B cell (primary cell): ENCODE measurements at regions not wholly inside any gene's neighbourhood (a gene's known extent, or its start where the extent isn't known, plus 50 kb on each side); places are given as distances from the start of the nearest gene placed in this dataset.

Experiments used
- ATAC-seq: fragments of 200-7000 bp; cut with Tn5 transposase; one replicate; pipeline ENCODE4 v1.10.0; 2021; ENCODE audit warnings: low read depth, mild to moderate bottlenecking, moderate number of reproducible peaks, moderate library complexity
- CTCF ChIA-PET: fragments of 350-600 bp; sonication (Branson Sonifier 250); formaldehyde crosslinking; loops from one replicate; lab custom pipeline; 2021; ENCODE audit warnings: antibody characterized with exemption, inconsistent platforms; lab: Charles Lee
- POLR2A ChIA-PET: fragments of 350-600 bp; sonication (Branson Sonifier 250); formaldehyde crosslinking; loops from one replicate; lab custom pipeline; 2021; ENCODE audit warnings: antibody characterized with exemption; lab: Charles Lee
- DNase-seq: peaks from one replicate; pipeline ENCODE4 v3.0.0; 2013
- H2AFZ ChIP-seq: 2 replicates; pipeline ENCODE4 v1.6.1; 2012; ENCODE audit warnings: mild to moderate bottlenecking, low read depth, low read length; ENCODE audit not compliant: insufficient read depth, poor library complexity, severe bottlenecking
- H3K27ac ChIP-seq, 2 donors: 1 replicate in 1 of 2; 2 replicates in 1 of 2; pipeline ENCODE4 v1.5.1; 2012 to 2013; ENCODE audit warnings: low read length in 2 of 2, mild to moderate bottlenecking in 2 of 2, moderate library complexity in 1 of 2
- H3K27me3 ChIP-seq, 4 experiments: fragments of 200-600 bp in 1 of 4; sonication (generic) in 1 of 4; replicated peaks in 1 of 4; 1 replicate in 2 of 4; 2 replicates in 2 of 4; pipeline versions ENCODE4 v1.6.1 to v1.7.0; 2013 to 2016; ENCODE audit warnings: low read length in 3 of 4, mild to moderate bottlenecking in 2 of 4, mixed read lengths in 1 of 4, moderate library complexity in 1 of 4; ENCODE audit not compliant: insufficient read depth in 4 of 4, control insufficient read depth in 3 of 4; ENCODE audit errors: control extremely low read depth in 1 of 4
- H3K36me3 ChIP-seq, 2 experiments: replicated peaks in 1 of 2; 1 replicate in 1 of 2; 2 replicates in 1 of 2; pipeline versions ENCODE4 v1.6.1 to v1.7.1; 2013; ENCODE audit warnings: low read length in 1 of 2; ENCODE audit not compliant: insufficient read depth in 2 of 2, control insufficient read depth in 1 of 2; ENCODE audit errors: control extremely low read depth in 1 of 2, extremely low read depth in 1 of 2
- H3K4me1 ChIP-seq, 2 donors: fragments of 200-600 bp in 1 of 2; sonication (generic) in 1 of 2; 1 replicate in 1 of 2; 2 replicates in 1 of 2; pipeline versions ENCODE4 v1.5.1 to v1.6.1; 2013 to 2017; ENCODE audit warnings: low read length in 2 of 2; ENCODE audit not compliant: control insufficient read depth in 2 of 2, insufficient read depth in 2 of 2
- H3K4me2 ChIP-seq: replicated peaks from 2 replicates; pipeline ENCODE3; 2012; ENCODE audit warnings: mild to moderate bottlenecking, low read depth, low read length; ENCODE audit not compliant: poor library complexity, severe bottlenecking
- H3K4me3 ChIP-seq, 5 experiments: fragments of 200-600 bp in 1 of 5; sonication (generic) in 1 of 5; 1 replicate in 3 of 5; 2 replicates in 2 of 5; pipeline versions ENCODE4 v1.5.1 to v1.7.0; 2011 to 2016; ENCODE audit warnings: low read length in 4 of 5, mild to moderate bottlenecking in 4 of 5, low read depth in 2 of 5, control low read depth in 1 of 5, moderate library complexity in 1 of 5; ENCODE audit not compliant: insufficient read depth in 1 of 5; ENCODE audit errors: control extremely low read depth in 1 of 5, extremely low read depth in 1 of 5
- H3K79me2 ChIP-seq: fragments of 200-600 bp; sonication (generic); one replicate; pipeline ENCODE4 v1.6.0; 2016; ENCODE audit warnings: low read length; ENCODE audit not compliant: control insufficient read depth, insufficient read depth
- H3K9ac ChIP-seq: fragments of 200-600 bp; sonication (generic); 2 replicates; pipeline ENCODE4 v1.6.1; 2017; ENCODE audit warnings: mild to moderate bottlenecking, low read length, moderate library complexity
- H3K9me3 ChIP-seq, 3 donors: one replicate each; pipeline versions ENCODE4 v1.6.1 to v1.7.1; 2013; ENCODE audit warnings: low read length in 2 of 3; ENCODE audit not compliant: control insufficient read depth in 2 of 3, insufficient read depth in 1 of 3; ENCODE audit errors: control extremely low read depth in 1 of 3
- H4K20me1 ChIP-seq: 2 replicates; pipeline ENCODE4 v1.6.0; 2012; ENCODE audit warnings: mild to moderate bottlenecking, low read length; ENCODE audit not compliant: insufficient read depth, control insufficient read depth, poor library complexity, severe bottlenecking
- H3K27ac Mint-ChIP-seq: one replicate; pipeline ENCODE4 v1.8.0; 2021; ENCODE audit warnings: mixed read lengths
- H3K27me3 Mint-ChIP-seq: one replicate; pipeline ENCODE4 v1.8.0; 2021; ENCODE audit warnings: mixed read lengths
- H3K4me1 Mint-ChIP-seq: one replicate; pipeline ENCODE4 v1.8.0; 2021; ENCODE audit warnings: mixed read lengths
- H3K4me3 Mint-ChIP-seq: one replicate; pipeline ENCODE4 v1.8.0; 2021; ENCODE audit warnings: mixed read lengths
- H3K9me3 Mint-ChIP-seq: one replicate; pipeline ENCODE4 v1.8.0; 2022; ENCODE audit warnings: mixed read lengths; ENCODE audit not compliant: insufficient read depth
- CTCF ChIP-seq: fragments of 200-600 bp; IDR thresholded peaks from one replicate; pipeline ENCODE4 v1.8.0; 2022; ENCODE audit warnings: antibody characterized with exemption, mild to moderate bottlenecking
- EZH2 ChIP-seq: IDR thresholded peaks from 2 replicates; pipeline ENCODE4 v1.6.1; 2012; ENCODE audit warnings: borderline replicate concordance, low read depth, mild to moderate bottlenecking, moderate library complexity, low read length; ENCODE audit not compliant: insufficient read depth, poor library complexity, severe bottlenecking
- WGBS: methylation state at CpG from one replicate; pipeline ENCODE4 v1.1.5; 2013; ENCODE audit warnings: missing lambda C conversion rate; ENCODE audit not compliant: insufficient coverage; 5-methylcytosine and 5-hydroxymethylcytosine counted together
- intact Hi-C: fragments of 100-400 bp; cut with micrococcal nuclease; formaldehyde crosslinking; loops from one replicate; pipeline ENCODE4 v1.10.0; 2022

GRCh38 chr11:45537614-45538013, 127.8 kb downstream of the CHST1 start:
- no peaks in the 10 kb centered on the region for H3K36me3 ChIP-seq

GRCh38 chr11:45535033-45535432, 130.4 kb downstream of the CHST1 start:
- no peaks in the 10 kb centered on the region for H3K36me3 ChIP-seq
- no peaks in the 10 kb centered on the region for H3K9me3 ChIP-seq
- no peak overlapping the region for H2AFZ ChIP-seq
- ChIA-PET POLR2A (no interaction called here), CTCF (no interaction called here)
- no peaks in the 10 kb centered on the region for H3K27me3 ChIP-seq
- no peak overlapping the region for H3K4me3 Mint-ChIP-seq
- no peak overlapping the region for H3K27ac Mint-ChIP-seq
- no peaks in the 10 kb centered on the region for H3K9me3 Mint-ChIP-seq
- DNase-seq (no peak), ATAC-seq (no peak)
- intact Hi-C loops = no loop called here
- WGBS = no CpG with 5 or more reads among the region's 1 CpG
- no peak overlapping the region for H3K27ac ChIP-seq
- H4K20me1 ChIP-seq = no peaks in the 10 kb centered on the region
- TF ChIP-seq EZH2 (no peak), CTCF (no peak)
- no peaks in the 10 kb centered on the region for H3K4me1 ChIP-seq
- H3K27me3 Mint-ChIP-seq = peaks cover 27% of the 10 kb centered on the region
- no peak overlapping the region for H3K4me3 ChIP-seq
- H3K4me1 Mint-ChIP-seq = no peaks in the 10 kb centered on the region
- no peak overlapping the region for H3K4me2 ChIP-seq
- no peaks in the 10 kb centered on the region for H3K79me2 ChIP-seq
- no peak overlapping the region for H3K9ac ChIP-seq

More at GRCh38 chr11:45537614-45538013, 127.8 kb downstream of the CHST1 start:
- Mint-ChIP-seq H3K9me3 (no peaks in the 10 kb centered on the region), H3K4me1 (no peaks in the 10 kb centered on the region), H3K27ac (no peak overlapping the region), H3K4me3 (no peak overlapping the region), H3K27me3 (peaks cover 21% of the 10 kb centered on the region)
- Histone ChIP-seq H2AFZ (no peak overlapping the region), H3K9ac (no peak overlapping the region), H3K4me3 (no peak overlapping the region), H4K20me1 (no peaks in the 10 kb centered on the region), H3K4me1 (no peaks in the 10 kb centered on the region), H3K27me3 (no peaks in the 10 kb centered on the region), H3K79me2 (no peaks in the 10 kb centered on the region), H3K27ac (no peak overlapping the region), H3K9me3 (no peaks in the 10 kb centered on the region), H3K4me2 (no peak overlapping the region)
- ChIA-PET CTCF (no interaction called here), POLR2A (no interaction called here)
- no peak for TF ChIP-seq EZH2
- no peak for TF ChIP-seq CTCF
- DNase-seq = no peak
- WGBS = 69% methylated on average over 2 of the region's 3 CpGs
- intact Hi-C loops = no loop called here
- ATAC-seq = no peak
